ENCODE measurements at regions not wholly inside any gene's neighbourhood (a gene's known extent, or its start where the extent isn't known, plus 50 kb on each side); places are given as distances from the start of the nearest gene placed in this dataset.

- Histone ChIP-seq H3K4me1 (ENCODE audit: insufficient read depth) (no peaks in the 10 kb centered on the region), H3K9me3 (ENCODE audit: low read depth) (no peaks in the 10 kb centered on the region), H2AFZ (no peak overlapping the region), H3K27me3 (replicated peaks; ENCODE audit: insufficient read depth) (no peaks in the 10 kb centered on the region), H3F3A (ENCODE audit: insufficient read depth) (no peaks in the 10 kb centered on the region), H3K27ac (no peak overlapping the region), H3K9me2 (ENCODE audit: insufficient read depth) (no peaks in the 10 kb centered on the region; the same call in 1 of the 2 replicates), H3K79me2 (ENCODE audit: insufficient read depth) (no peaks in the 10 kb centered on the region), H3K4me2 (ENCODE audit: unreplicated experiment) (no peak overlapping the region), H3K4me3 (no peak overlapping the region), H3K36me3 (ENCODE audit: low read depth) (no peaks in the 10 kb centered on the region), H4K20me1 (ENCODE audit: insufficient read depth) (no peaks in the 10 kb centered on the region), H3K9ac (no peak overlapping the region)
- no peak for DNase-seq
- TF ChIP-seq EZH2phosphoT487 (IDR thresholded peaks at IDR 0.05; ENCODE audit: insufficient read depth, low read depth) (no peak), EZH2 (IDR thresholded peaks at IDR 0.05; ENCODE audit: insufficient read depth, poor library complexity, severe bottlenecking) (no peak)
- in situ Hi-C loops (cut with MboI), result no loop called here
- 19 to 22% methylated on average over 1 of the region's 1 CpG for WGBS, 2 experiments (ENCODE audit: low coverage in 1 of 2, low lambda C conversion rate in 2 of 2, missing lambda C conversion rate in 2 of 2)
Measured at GRCh38 chr9:22740781-22741180, 294.2 kb downstream of the DMRTA1 start.

- Histone ChIP-seq H3K27me3 (replicated peaks; ENCODE audit: insufficient read depth) (no peaks in the 10 kb centered on the region), H3K27ac (no peak overlapping the region), H3K9ac (no peak overlapping the region), H3K9me3 (ENCODE audit: low read depth) (no peaks in the 10 kb centered on the region), H3F3A (ENCODE audit: insufficient read depth) (no peaks in the 10 kb centered on the region), H3K4me3 (no peak overlapping the region), H3K4me2 (ENCODE audit: unreplicated experiment) (no peak overlapping the region), H3K79me2 (ENCODE audit: insufficient read depth) (no peaks in the 10 kb centered on the region), H3K36me3 (ENCODE audit: low read depth) (no peaks in the 10 kb centered on the region), H4K20me1 (ENCODE audit: insufficient read depth) (no peaks in the 10 kb centered on the region), H2AFZ (no peak overlapping the region), H3K4me1 (ENCODE audit: insufficient read depth) (no peaks in the 10 kb centered on the region), H3K9me2 (ENCODE audit: insufficient read depth) (no peaks in the 10 kb centered on the region; the same call in 1 of the 2 replicates)
- TF ChIP-seq EZH2phosphoT487 (IDR thresholded peaks at IDR 0.05; ENCODE audit: insufficient read depth, low read depth) (no peak), EZH2 (IDR thresholded peaks at IDR 0.05; ENCODE audit: insufficient read depth, poor library complexity, severe bottlenecking) (no peak)
- DNase-seq, result no peak
- in situ Hi-C loops (cut with MboI), result no loop called here
Measured at GRCh38 chr9:22742401-22742800, 295.8 kb downstream of the DMRTA1 start.

- in situ Hi-C loops (cut with MboI), result no loop called here
- Histone ChIP-seq H3K27me3 (replicated peaks; ENCODE audit: insufficient read depth) (no peaks in the 10 kb centered on the region), H2AFZ (no peak overlapping the region), H3F3A (ENCODE audit: insufficient read depth) (no peaks in the 10 kb centered on the region), H3K9me3 (ENCODE audit: low read depth) (no peaks in the 10 kb centered on the region), H3K27ac (no peak overlapping the region), H3K4me2 (ENCODE audit: unreplicated experiment) (no peak overlapping the region), H3K4me3 (no peak overlapping the region), H3K9ac (no peak overlapping the region), H3K79me2 (ENCODE audit: insufficient read depth) (no peaks in the 10 kb centered on the region), H3K9me2 (ENCODE audit: insufficient read depth) (0 out of 2 replicates have a peak, but pooled peaks cover 12% of the 10 kb centered on the region), H3K36me3 (ENCODE audit: low read depth) (no peaks in the 10 kb centered on the region), H4K20me1 (ENCODE audit: insufficient read depth) (no peaks in the 10 kb centered on the region), H3K4me1 (ENCODE audit: insufficient read depth) (no peaks in the 10 kb centered on the region)
- WGBS, 2 experiments (ENCODE audit: low coverage in 1 of 2, low lambda C conversion rate in 2 of 2, missing lambda C conversion rate in 2 of 2), result 76 to 80% methylated on average over 3 of the region's 3 CpGs
- TF ChIP-seq EZH2 (IDR thresholded peaks at IDR 0.05; ENCODE audit: insufficient read depth, poor library complexity, severe bottlenecking) (no peak), EZH2phosphoT487 (IDR thresholded peaks at IDR 0.05; ENCODE audit: insufficient read depth, low read depth) (no peak)
- no peak for DNase-seq
Measured at GRCh38 chr9:22773501-22774220, 327.0 kb downstream of the DMRTA1 start.

DNA sequence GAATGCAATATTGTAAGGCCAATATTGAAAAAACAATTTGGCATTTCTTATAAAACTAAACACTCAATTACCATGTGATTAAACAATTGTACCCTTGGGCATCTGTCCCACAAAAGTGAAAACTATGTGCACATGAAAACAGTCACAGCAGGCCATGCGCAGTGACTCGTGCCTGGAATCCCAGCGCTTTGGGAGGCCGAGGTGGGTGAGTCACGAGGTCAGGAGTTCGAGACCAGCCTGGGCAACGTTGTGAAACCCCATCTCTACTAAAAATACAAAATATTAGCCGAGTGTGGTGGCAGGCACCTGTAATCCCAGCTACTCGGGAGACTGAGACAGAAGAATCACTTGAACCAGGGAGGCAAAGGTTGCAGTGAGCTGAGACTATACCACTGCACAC is 343.7 kb downstream of the DMRTA1 start:
- Histone ChIP-seq H3K27ac (no peak overlapping the region), H3K79me2 (ENCODE audit: insufficient read depth) (no peaks in the 10 kb centered on the region), H3K9me3 (ENCODE audit: low read depth) (no peaks in the 10 kb centered on the region), H3K36me3 (ENCODE audit: low read depth) (no peaks in the 10 kb centered on the region), H3F3A (ENCODE audit: insufficient read depth) (no peaks in the 10 kb centered on the region), H3K9me2 (ENCODE audit: insufficient read depth) (no peaks in the 10 kb centered on the region), H3K4me3 (no peak overlapping the region), H3K9ac (no peak overlapping the region), H2AFZ (no peak overlapping the region), H3K4me1 (ENCODE audit: insufficient read depth) (no peaks in the 10 kb centered on the region), H4K20me1 (ENCODE audit: insufficient read depth) (no peaks in the 10 kb centered on the region), H3K4me2 (ENCODE audit: unreplicated experiment) (no peak overlapping the region), H3K27me3 (replicated peaks; ENCODE audit: insufficient read depth) (no peaks in the 10 kb centered on the region)
- no peak for TF ChIP-seq EZH2phosphoT487 (IDR thresholded peaks at IDR 0.05; ENCODE audit: insufficient read depth, low read depth)
- no peak for TF ChIP-seq EZH2 (IDR thresholded peaks at IDR 0.05; ENCODE audit: insufficient read depth, poor library complexity, severe bottlenecking)
- peak; percentile 1 for DNase-seq
- WGBS, 2 experiments (ENCODE audit: low coverage in 1 of 2, low lambda C conversion rate in 2 of 2, missing lambda C conversion rate in 2 of 2), result 70 to 73% methylated on average over 9 of the region's 9 CpGs
- in situ Hi-C loops (cut with MboI), result no loop called here
